Fibroblast of peridontal ligament (primary cell): ENCODE measurements at regions not wholly inside any gene's neighbourhood (a gene's known extent, or its start where the extent isn't known, plus 50 kb on each side); places are given as distances from the start of the nearest gene placed in this dataset.
"Not testable (repeated sequence)": the region's sequence is repeated elsewhere in the genome, so short reads cannot be mapped to it uniquely, and the experiment has no call there.

Source experiments
- DNase-seq: peaks from one replicate; pipeline ENCODE4 v3.0.0-alpha.2; 2010; ENCODE audit errors: extremely low read depth

- no peak for DNase-seq
Measured at GRCh38 chr5:112112346-112112745, 306.7 kb downstream of the EPB41L4A start.

GRCh38 chr5:112109331-112110007 is 309.6 kb downstream of the EPB41L4A start:
- peak; percentile 98 for DNase-seq

DNA sequence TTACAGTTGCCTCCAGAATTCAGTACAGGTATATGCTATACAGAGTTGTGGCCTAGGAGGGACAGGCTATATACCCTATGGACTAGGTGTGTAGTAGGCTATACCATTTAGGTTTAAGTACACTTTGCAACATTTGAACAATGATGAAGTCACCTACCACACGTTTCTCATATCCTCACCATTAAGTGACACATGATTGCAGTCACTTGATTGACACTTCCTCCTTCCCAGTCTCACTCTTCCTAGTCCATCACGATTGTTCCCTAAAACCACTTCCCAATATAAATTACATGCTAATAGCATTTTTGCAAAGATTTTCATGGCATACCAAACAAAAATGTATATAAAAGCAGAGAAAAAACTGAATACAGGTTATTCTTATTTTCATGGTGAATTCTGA is 312.2 kb downstream of the EPB41L4A start:
- DNase-seq, result no peak

- DNase-seq, result peak; percentile 32
Measured at GRCh38 chr5:112097768-112098167, 321.3 kb downstream of the EPB41L4A start.

GRCh38 chr5:112087222-112087621 is 330.2 kb upstream of the NREP start:
- no peak for DNase-seq

DNA sequence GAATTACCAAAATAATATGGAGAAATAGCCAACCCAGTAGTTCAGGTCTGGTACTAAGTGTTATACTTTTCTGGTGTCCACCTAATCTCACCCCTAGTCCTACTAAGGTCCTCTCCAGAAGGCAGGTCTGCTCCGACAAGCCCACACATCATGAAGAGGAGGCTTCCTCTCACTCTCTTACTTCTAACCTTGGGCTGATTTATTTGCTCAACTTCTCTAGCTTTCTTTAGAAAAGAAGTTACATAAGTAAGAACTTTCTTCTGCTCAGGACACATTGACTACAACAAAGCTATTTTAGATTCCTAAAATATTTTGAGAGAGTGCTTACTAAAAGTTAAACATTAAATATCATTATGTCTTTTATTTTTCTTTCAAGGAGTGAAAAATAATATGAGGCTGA is 329.7 kb upstream of the NREP start:
- no peak for DNase-seq

DNA sequence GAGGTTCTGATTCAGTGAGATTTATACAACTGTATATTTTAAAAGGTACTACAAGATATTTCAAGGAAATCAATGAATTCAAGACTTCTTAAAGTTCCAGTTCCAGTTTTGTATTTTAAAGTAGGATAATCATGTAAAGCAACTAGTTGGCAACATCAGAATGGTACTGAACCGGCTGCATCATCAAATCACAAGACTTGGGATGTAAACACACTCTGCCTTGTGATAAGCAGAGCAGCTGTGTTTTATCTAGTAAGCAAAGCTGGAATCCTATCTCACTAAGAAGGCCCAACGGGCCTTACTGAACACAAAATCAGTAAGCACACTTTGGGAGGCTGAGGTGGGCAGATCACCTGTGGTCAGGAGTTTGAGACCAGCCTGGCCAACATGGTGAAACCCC is 327.2 kb upstream of the NREP start:
- peak; percentile 79 for DNase-seq

GRCh38 chr5:112083623-112084022 is 326.6 kb upstream of the NREP start:
- DNase-seq, result peak; percentile 3

DNA sequence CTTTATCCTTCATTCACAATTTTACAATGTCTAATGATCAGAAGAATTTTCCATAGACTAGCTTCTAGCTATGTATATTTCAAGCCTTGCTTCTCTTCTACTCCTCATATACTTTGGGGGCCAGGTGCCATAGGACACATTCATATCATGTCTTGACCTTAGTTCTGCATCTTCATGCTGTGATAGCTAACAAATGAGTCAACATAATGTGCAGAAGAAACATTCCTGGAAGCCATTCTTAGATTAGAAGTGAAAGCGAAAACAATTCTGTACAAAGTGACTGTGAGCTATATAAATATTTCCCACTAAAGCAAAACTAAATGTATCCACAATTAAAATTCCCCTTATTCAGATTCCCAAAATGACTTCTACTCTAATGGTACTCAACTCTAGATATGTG is 320.2 kb upstream of the NREP start:
- peak; percentile 39 for DNase-seq

DNA sequence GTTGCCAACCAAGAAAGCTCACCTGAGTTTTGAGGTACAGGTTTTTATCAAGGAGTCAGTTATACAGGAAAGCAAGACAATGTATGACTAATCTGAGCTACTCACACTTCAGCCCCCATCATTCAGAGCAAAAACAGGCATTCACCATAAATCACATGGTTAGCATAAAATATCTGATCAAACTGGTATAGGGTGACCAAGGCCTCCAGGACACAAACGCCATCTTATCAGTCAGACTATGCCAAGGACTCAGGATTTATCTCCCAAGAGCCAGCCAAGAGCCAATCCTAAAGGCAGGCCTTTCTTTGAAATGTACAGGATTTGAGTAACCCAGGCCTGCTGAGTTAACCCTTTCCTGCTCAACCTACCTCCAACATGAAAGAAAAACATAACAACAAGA is 313.0 kb upstream of the NREP start:
- no peak for DNase-seq

- DNase-seq, result no peak
Measured at GRCh38 chr5:112069329-112069728, 312.3 kb upstream of the NREP start.

DNA sequence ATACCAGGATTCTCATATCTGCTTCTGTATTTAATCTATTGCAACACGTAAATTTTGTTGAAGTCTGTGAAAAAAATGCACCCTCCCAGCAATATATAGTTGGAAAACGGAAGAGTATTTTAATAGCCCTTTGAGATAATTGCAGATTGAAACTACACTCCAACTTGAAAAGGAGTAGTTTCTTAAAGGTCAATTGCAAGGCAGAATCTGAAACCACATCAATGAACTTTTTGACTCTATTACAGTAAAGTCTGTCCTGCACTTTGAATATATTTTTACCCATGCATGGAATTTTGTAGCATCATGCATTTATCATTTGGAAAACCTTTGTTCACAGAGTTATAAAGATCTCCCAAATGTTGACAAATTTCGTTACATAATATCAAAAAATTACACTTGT is 311.6 kb upstream of the NREP start:
- DNase-seq, result no peak

GRCh38 chr5:112065781-112066180 is 308.8 kb upstream of the NREP start:
- DNase-seq, result no peak

DNA sequence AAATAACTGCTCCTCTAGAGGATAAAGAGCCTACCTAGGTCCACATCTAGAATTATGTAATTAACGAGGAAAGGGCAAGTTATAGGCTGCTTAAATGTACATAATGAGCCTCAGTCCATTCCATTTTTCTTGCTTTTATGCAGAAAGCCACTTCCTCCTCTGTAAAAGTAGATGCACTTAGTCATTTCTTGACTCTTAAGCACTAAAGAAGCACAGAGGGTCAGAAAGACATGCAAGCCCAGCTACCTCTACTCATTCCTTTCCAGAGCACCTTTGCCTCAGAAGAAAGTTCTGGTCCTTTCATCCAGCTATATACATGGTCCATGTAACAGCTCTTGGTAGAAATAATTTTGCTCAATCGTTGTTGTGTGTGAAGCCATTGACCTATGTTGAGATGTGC is 308.0 kb upstream of the NREP start:
- DNase-seq, result no peak

- no peak for DNase-seq
Measured at GRCh38 chr5:112064271-112064701, 307.3 kb upstream of the NREP start.

DNA sequence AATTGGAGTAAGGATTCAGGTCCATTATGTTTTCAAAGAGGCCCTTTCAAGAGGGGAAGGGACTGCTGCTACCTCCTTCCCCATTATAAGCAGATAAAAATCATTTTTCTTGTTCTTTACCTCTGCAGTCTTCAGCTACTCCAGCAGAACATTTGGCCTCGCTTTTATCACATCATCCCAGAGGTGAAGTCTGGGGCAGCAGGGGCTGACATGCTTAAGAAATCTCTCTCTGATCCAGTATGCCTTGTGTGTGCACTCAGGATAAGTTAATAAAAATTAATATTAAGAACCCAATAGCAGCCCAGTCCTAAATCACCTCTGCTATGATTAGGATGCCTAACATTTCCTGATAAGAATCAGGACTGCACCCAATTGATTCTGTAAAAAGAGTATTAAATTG is 306.9 kb upstream of the NREP start:
- DNase-seq, result no peak

GRCh38 chr5:112063191-112063590 is 306.2 kb upstream of the NREP start:
- no peak for DNase-seq

GRCh38 chr5:112062181-112062580 is 305.2 kb upstream of the NREP start:
- DNase-seq, result no peak

DNA sequence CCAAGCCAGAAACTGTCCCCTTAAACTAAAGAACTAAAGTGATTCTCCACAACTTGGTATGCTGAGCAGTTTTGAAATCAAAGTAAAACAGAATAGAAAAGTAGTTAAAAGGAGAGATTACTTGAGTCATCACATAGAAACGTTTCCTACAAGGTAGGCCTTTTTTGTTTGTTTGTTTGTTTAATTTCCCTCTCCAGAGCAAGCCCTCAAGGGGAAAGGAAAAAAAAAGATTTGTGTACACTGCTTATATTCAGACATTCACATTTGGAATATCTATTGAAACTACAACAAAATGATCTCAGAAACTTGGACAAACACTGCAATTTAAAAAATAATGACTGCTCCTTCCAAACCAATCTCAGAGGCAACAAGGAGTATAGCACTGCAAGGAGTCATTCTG is 304.7 kb upstream of the NREP start:
- no peak for DNase-seq

DNA sequence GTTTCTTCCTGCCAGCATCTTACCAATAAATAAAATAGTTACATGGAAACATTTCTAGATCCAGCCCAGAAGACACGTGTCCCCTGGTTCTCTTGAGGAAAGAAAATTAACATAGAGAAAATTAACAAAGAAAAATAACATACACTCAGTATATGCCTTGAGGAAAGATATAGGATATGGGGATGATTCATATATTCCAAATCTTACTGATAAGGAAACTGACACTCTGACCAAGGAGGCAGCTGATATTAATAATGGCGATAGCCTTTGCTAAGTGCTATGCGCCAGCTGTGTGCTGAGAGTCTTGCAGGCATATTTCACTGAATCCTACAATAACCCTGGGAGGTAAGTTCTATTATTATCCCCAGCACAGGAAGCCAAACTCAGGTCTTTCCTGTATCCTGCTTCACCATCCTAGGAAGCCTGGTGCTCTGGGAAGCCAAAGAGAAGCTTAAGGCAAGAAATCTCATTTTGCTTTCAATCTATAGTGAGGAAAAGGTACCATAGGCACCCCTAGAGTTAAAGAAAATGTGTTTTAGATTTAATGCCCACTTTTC is 302.7 kb upstream of the NREP start:
- DNase-seq, result no peak

GRCh38 chr5:112049738-112050137 is 292.7 kb upstream of the NREP start:
- DNase-seq, result no peak

DNA sequence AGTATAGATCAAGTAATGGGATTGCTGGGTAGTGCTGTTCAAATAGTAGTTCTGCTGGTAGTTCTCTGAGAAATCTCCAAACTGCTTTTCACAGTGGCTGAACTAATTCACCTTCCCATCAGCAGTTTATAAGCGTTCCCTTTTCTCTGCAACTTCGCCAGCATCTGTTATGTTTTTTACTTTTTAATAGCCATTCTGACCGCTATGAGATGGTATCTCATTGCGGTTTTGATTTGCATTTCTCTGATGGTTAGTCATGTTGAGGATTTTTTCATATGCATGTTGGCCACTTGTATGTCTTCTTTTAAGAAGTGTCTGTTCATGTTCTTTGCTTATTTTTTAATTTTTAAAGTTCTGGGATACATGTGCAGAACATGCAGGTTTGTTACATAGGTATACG is 279.2 kb upstream of the NREP start:
- DNase-seq, result no peak

DNA sequence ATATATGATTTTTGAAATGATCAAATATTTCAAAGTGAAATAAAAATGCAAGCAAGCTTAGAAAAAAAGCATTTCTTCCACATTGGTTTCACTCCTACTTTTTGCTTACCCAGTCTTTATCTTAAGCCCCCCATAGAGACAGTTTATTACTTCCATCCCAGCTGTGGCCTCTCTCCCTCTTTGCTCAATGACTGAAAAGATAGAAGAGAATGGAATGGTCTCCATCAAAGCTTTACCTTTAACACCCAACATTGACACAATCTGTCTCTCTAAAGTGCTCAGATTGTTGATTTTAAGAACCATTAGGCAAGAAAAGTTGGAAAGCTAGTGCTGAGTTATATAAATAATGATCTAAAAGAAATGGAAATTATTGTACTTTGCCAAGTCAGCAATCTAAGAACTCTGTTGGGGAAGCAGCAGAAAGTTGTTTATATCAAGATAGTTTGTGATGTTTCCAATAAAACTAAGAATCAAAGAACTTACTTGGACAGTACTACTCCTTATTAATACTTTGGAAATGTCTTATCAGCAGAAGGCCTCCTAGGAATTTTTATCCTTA is 277.5 kb upstream of the NREP start:
- peak; percentile 31 for DNase-seq

- DNase-seq, result not testable (repeated sequence)
Measured at GRCh38 chr5:112026879-112027278, 269.9 kb upstream of the NREP start.
